C1 segment of cervical spinal cord (tissue), 14 donors: ENCODE measurements at regions not wholly inside any gene's neighbourhood (a gene's known extent, or its start where the extent isn't known, plus 50 kb on each side); places are given as distances from the start of the nearest gene placed in this dataset.
"Not testable (repeated sequence)": the region's sequence is repeated elsewhere in the genome, so short reads cannot be mapped to it uniquely, and the experiment has no call there.

Experiments used
- DNase-seq, 14 donors: peaks; one replicate each; lab custom pipeline; 2025; lab: John Stamatoyannopoulos, UW

DNA sequence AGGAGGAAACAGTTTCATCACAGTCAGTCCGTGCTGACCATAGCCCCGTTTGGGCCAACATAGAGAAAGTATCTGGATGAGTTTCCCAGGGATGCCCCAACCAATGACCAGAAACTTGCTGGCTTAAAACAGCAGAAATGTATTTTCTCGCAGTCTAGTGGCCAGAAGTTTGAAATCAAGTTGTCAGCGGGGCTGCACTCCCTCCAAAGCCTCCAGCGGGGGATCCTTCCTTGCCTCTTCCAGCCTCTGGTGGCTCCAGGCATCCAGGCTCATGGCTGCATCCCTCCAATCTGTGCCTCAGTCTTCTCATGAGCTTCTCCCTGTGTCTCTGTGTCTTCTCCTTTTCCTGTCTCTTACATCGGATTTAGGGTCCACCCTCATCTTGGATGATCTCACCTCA, 89.6 kb upstream of the CTBP2 start:
- no peak for DNase-seq

DNA sequence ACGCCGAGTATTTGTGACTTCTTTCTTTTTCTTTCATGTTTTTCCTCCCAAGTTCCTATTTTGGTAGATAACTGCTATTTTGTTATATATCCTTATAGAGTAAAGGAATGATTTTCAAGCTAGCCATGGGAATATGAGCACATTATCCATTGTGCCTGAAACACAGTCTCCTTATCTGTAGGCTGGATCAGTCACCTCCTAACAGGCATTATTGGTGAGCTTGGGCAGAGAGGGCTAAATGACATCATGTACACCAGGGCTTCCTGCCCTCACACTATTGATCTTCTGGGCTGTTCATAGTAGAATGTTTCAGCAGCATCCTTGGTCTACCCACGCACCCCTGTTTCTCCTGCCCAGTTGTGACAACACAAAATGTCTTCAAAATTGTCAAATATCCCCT, 88.1 kb upstream of the CTBP2 start:
- no peak for DNase-seq

DNA sequence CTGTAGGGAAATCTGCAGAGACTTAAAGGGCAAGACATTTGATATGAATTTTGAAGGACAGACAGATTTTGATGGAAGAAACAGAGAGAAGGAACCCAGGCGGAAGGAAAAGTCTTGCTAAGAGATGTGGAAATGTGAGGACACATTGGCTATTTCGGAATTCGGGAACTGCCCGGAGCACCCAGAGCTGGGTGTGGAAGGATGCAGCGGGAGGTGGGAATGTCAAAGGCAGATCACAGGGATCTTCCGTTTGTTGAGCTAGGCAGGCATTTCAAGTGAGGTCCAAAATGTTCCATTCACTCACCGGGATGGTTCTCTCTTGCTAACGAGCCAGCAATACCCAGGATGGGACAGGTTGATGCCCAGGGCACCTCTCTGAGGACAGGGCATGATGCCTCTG, 87.2 kb upstream of the CTBP2 start:
- no peak for DNase-seq

DNA sequence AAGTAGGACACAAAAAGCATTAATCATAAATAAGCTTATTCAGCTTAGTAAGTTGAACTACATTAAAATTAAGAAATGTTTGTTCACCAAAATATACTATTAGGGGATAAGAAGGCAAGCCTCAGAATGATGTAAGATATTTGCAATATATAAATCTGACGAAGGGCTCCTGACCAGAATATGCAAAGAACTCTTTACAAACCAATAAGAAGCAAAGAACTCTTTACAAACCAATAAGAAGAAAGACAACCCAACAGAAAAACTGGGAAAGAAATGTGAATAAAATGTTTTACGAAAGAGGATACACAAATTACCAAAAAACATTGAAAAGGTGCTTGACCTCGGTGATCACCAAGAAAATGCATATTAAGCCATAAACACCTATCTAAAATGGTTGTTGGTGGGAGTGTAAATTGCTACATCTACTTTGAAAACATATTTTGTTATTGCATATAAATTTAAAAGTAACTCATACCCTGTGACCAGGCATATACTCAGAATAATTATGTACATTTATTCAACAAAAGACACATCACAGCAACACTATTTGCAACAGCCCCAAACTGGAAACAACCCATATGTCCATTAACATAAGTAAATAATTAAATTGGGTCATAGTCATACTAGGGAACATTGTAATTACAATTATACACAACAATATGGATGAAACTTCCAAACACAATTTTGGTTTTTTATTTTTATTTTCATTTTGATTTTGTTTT, 83.3 kb upstream of the CTBP2 start:
- DNase-seq: no peak

DNA sequence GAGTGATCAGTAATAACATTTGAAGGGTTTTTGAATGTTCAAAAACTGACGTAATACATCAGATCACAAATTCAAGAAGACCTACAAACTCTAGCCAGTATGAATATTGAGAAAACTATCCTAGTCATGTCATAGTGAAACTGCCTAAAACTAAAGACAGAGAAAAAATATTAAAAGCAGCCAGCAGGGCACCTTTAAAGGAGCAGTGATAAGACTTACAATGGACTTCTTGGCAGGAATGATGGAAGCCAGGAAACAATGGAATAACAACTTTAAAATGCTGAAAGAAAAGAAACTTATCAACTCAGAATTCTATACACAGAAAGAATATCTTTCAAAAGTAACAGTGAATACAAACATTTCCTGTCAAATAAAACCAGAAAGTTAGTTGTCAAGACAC, 78.3 kb upstream of the CTBP2 start:
- no peak for DNase-seq

DNA sequence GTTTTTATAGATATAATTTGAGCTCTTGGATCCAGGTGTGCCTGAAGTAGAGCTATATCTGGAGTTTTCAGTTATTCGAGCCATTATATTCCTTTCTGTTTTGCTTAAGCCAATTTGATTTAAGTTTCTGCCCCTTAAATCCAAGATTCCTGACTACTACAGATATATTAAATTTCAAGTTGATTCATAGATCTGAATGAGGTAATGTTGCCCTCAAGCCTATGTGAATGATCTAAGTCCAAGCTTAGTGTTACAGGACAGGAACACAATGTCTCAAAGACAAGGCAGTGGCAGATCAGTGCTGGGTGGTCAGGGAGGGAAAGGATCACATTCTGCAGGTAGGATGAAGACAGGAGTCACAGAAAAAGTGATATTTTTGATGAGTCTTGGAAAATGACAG, 75.7 kb upstream of the CTBP2 start:
- DNase-seq: no peak

DNA sequence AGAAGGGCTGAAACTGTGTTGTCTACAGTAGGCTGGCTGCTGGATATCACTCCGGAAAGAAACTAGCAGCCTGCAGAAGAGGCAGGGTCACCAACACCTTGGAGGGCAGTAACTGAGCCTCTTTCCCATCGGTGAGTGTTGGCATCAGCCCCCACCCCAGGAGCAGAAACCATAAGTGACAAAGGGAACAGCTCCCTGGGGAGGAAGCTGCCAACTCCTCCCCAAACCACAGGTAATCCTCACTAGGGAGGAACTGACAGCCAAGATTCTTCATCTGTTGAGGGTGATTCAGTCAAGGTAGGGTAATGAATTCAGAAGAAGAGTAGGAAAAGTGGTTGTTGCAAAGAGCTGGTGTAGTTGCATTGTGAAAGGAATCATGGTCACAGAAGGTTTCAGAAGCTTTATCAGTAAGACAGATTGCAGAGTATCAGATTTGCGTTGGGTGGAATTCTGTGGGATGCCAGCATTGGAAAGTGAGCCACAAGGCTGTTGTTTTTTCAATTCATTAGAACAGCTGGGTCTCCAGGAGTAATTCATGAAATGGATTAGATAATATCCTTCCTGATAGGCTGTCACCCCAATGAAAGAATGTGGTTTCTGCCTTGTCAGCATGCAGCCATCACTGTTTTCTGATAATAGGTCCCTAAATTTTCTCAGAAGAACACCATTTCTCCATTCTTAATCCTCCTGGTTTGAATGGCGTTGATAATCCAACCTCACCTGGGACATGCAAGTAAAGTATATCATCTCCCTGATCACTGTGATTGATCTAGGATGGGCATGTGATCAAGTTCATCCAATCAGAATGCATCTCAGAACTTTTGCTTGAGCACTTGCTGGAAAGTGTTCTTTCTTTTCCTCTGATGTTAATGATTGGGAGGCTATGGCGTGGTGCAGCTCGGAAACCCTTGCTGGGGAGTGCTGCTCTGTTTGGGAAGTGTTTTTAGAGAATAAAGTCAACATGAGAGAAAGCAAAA, 75.0 kb upstream of the CTBP2 start:
- DNase-seq: no peak

DNA sequence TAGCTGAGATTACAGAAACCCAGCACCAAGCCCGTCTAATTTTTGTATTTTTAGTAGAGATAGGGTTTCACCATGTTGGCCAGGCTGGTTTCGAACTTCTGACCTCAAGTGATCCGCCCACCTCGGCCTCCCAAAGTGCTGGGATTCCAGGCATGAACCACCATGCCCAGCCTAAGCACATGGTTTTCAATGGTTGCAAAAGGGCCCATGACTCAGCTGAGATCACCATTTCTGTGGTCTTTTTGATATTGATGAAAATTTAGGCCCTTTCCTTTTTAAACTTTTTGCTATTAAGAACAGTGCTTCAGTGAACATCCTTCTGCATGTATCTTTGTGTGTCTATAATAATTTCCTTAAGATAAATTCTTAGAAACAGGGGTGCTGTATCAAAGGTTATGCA, 74.2 kb upstream of the CTBP2 start:
- DNase-seq: not testable (repeated sequence)

DNA sequence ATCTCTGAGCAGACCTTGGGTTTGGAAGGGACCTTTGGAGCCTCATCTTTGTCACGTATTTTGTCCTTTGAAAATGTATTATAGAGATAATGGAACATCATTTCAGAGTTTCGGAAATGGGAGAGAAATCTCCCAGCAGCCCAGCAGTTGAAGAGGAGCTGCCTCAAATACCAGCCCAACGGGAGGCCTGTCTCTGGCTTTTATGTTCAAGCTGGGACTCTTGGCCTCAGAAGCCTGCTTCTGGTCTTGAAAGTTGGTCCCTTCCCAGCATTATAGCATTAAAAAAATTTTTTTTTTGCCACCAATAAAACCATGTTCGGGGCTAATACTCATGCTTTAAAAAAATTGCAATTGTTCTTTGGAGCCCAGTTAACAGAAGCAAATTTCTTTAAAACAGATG, 73.4 kb upstream of the CTBP2 start:
- DNase-seq: no peak

DNA sequence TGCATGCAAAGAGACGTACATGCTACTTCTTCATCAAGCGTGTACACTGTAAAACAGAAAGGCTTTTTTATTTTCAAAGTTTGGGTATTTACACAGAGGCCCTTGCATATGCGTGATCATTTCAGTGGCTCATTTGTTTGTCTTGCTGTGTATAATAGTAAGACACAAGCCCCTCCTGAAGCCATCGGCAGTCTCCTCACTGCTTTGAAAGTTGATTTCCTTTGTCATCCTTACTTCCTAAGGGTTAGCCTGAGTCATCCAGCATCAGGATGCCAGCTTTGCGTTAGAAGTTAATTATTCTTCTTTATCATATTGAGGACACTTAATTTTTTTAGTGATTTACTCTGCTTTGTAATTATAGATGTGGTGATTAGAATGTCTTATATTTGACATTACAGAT, 72.5 kb upstream of the CTBP2 start:
- DNase-seq: no peak

DNA sequence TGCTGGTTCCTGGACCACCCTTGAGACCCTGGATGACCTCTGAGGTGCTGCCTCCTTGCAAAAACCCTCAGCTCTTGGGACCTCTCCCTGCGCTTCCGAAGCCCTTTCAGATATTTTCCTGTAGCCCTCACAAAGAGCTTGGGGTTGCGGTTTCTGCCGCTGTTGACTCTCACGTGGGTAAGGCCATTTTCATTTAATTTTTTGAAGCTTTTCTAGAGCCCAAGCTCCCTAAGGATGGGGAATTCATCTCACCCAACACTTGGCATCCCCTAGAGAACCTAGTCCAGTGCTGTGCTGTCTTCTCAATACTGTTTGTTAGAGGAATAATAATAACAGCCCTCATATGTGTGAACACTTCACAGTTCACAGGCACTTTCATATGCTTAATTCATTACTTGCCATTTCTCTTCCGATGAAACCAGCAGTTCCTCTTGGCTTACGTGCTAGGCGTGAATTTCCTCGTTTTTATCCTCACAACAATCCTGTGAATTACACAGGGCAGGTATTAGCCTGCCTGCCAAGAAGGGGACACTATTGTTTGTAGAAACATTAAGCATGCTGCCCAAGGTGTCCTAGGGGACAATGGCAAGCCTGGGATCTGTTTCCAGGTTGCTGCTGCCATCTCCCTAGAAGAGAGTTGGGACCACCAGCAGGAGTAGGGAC, 71.6 kb upstream of the CTBP2 start:
- DNase-seq: no peak

DNA sequence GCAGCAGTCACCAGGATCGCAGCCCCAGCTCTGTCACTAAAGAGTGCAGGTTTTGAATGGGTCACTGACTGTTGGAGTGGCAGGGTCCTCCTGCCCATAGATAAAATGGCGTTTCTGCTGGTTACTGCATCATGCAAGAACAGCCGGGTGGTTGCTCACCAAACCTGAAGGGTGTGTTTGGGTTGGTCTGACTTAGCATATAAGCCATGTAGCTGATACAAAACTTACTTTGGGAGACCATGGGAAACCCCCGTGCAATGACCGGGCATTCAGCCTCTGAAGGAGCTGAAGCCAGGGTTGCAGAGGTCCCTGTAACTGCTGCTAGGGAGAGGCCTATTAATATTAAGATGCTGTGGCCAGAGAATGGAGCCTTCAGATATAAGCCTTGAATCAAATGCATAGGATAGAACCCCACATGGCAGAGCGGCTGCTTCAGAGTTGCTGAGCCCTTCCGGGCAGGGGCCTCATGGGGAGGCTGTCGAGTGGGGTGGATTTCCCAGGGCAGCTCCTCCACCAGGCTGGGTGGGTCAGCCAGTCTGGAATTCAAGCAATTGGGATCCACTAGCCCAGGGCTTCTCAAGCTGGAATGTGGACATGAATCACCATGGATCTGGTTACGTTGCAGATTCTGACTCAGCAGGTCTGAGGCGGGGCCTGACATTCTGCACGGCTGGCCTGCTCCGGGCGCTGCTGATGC, 70.9 kb upstream of the CTBP2 start:
- no peak for DNase-seq

DNA sequence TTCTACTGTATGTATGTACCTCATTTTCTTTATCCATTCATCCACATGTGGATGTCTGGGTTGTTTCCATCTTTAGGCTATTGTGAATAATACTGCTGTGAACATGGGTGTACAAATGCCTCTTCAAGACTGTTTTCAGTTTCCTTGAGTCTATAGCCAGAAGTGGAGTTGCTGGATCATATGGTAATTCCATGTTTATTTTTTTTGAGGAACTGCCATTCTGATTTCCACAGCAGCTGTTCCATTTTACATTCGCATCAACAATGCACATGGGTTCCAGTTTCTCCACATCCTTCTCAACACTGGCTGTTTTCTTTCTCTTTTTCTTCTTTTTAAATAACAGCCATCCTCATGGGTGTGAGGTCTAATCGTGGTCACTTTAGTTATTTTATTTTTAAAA, 69.9 kb upstream of the CTBP2 start:
- no peak for DNase-seq

DNA sequence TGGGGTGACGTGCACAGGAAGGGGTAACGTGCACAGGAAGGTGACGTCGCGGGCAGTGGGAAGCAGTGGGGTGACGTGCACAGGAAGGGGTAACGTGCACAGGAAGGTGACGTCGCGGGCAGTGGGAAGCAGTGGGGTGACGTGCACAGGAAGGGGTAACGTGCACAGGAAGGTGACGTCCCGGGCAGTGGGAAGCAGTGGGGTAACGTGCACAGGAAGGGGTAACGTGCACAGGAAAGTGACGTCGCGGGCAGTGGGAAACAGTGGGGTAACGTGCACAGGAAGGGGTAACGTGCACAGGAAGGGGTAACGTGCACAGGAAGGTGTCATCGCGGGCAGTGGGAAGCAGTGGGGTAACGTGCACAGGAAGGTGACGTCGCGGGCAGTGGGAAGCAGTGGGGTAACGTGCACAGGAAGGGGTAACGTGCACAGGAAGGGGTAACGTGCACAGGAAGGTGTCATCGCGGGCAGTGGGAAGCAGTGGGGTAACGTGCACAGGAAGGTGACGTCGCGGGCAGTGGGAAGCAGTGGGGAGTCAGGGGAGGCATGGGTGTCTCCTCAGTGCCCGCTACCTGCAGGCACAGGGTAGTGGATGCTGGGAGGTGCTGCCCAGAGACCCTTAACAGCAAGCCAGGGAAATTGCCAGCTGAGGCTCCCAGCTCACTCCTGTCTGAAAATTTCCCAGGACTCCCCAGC, 68.0 kb upstream of the CTBP2 start:
- DNase-seq: not testable (repeated sequence)

DNA sequence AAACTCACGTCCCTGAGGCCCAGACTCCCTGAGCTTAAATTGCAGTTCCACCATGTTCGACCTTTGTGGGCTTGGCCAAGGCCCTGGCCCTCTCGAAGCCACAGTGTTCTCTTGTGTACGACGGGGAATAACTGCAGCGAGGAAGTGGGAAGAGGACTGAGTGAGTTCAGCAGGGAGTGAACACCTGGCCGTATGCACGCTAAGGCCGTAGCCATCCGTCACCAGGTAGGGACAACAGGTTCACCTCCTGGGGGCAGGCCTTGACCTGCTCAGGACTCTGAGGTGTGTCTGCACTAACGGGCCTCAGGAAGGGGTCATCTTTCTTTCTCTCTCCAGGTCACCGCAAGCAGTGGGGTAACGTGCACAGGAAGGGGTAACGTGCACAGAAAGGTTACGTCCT, 67.2 kb upstream of the CTBP2 start:
- no peak for DNase-seq

DNA sequence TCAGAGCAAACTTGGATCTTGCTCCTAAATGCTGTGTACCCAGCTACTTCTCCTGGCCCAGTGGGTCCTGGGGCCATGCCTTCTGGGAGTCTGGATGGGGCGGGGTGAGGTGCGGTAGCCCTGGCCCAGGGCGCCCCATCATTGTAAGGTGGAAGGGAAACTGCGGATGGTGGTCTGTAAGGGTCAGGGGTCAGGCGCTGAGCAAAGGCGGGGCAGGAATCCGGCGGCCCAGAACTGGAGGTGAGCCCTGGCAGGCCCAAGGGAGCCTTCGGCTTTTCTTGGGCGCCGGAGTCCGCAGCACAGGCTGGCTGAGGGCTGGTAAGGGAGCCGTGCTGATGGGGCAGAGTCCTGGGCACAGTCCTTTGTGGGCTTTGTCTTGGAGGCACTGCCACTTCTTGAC, 66.5 kb upstream of the CTBP2 start:
- no peak for DNase-seq

DNA sequence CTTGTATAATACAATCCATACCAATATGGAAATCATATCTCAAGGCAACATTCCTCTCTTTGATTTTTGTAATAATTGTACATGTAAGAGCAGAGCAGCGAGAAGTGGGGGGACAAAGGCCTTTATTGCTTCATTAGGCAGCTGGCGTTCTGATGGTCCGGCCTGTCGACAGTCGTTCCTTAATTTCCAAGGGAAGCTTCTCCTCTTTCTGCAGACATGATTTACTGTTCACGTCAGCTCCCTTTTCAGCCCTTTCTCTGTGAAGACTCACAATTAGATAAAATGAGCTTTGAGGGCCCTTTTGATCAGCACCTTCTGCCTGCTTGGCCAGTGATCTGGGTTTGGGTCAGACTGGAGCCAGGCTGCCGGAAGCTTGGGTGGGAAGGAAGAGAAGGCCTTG, 65.6 kb upstream of the CTBP2 start:
- no peak for DNase-seq

DNA sequence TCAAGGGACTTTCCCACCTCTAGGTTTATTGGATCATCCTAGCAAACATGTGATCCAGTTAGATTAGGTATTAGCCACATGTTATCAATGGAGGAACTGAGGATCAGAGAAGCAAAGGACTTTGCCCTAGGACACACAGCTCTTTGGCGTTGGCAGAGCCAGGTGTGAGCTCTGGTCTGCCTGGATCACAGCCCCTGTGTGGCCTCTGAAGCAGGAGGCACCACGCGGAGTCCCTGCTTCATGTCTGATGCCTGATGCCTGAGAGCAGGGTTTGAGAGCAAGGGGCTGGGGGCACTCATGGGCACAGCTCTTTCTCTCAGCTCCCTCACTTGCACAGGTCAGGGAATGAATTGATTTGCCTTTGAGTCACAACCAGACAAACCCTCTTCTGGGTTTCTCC, 64.7 kb upstream of the CTBP2 start:
- no peak for DNase-seq

DNA sequence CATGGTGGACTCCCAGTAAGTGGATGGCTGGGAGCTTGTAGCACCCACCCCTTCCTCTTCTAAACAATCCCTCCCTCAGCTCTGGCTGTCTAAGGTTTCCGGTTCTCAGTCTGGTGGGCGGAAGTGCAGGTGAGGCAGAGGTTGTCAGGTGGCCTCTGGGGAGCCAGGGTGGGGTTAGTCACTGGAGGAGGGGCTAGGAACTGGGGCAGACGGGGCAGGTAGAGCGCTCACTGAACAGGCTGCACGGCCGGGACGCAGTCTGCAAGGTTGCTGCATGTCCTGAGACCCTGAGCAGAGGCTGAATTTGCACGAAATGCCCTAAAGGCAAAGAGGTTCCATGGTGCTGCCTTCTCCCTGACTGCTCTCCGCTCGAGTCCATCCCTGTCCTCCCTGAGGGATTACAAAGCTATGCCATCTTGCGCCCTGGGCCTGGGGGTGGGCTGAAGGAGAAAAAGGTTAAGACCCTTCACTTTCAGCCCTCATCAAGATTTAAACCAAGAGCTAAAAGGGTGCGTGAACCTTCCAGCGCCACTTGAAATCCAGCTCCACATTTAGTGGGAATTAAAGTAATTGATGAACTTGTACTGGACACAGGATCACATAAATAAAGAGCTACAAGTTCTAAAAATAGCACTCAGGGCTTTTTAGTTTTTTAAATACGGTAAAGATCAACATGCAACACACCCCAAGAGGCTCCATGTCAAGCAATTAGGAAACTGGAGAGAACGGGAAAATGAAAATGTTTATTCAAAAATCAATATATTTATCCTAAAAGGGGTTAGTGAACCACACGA, 62.3 kb upstream of the CTBP2 start:
- DNase-seq: no peak

DNA sequence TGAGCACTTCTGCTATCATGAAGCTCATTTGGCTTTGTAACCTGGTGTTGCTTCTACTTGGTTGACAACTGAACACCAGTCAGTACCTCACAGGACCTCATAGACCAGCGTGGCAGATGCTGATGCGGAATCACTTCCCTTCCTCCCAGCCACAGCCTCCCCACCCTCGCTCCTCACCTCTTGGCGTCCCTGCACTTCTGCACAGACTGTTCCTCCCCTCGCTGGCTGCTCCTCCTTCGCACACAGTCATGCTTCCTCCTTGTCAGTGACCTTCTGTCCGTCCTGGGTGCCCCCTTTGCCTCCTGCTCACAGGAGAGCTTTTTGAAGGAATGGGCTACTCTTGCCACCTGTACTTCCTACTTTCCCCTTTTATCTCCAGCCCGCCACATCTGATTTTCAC, 61.4 kb upstream of the CTBP2 start:
- no peak for DNase-seq
